Cardiac fibroblast (primary cell): ENCODE measurements at regions not wholly inside any gene's neighbourhood (a gene's known extent, or its start where the extent isn't known, plus 50 kb on each side); places are given as distances from the start of the nearest gene placed in this dataset.

Experiments used
- DNase-seq, 2 donors: peaks; one replicate each; pipeline versions ENCODE4 v3.0.0 to v3.0.0-alpha.2; 2010; ENCODE audit warnings: low read depth in 2 of 2
- H3K4me3 ChIP-seq, 2 donors: replicated peaks in 1 of 2; 1 replicate in 1 of 2; 2 replicates in 1 of 2; pipeline ENCODE4 v1.5.1; 2011; ENCODE audit warnings: low read depth in 2 of 2, low read length in 2 of 2, mild to moderate bottlenecking in 2 of 2, moderate library complexity in 1 of 2
- CTCF ChIP-seq: IDR thresholded peaks from one replicate; pipeline ENCODE4 v1.5.1; 2011; ENCODE audit warnings: low read depth, mild to moderate bottlenecking, low read length, inconsistent platforms

- no peak for TF ChIP-seq CTCF
Observed at GRCh38 chr5:165101709-165102108, 1596.3 kb downstream of the MAT2B start.

DNA sequence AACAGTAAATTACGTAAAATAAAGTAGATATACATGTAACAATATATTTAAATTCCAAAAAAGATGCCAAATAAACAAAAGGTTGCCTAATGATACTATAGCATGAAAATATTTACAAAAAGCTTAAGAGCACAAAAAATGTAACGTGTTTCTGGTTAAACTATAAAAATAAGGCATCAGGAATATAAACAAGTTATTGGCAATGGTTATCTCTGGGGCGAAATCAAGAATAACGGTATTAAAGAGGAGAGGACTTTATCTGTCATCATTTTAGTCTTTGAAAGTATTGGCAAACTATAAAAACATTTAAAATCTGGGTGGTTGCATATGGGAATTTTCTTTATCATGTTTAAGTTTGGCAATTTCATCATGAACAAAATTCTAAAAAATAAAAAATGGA, 1599.2 kb downstream of the MAT2B start:
- no peak for TF ChIP-seq CTCF
- H3K4me3 ChIP-seq = no peak overlapping the region
- DNase-seq = no peak

More at GRCh38 chr5:165101709-165102108, 1596.3 kb downstream of the MAT2B start:
- no peak for DNase-seq
- no peak overlapping the region for H3K4me3 ChIP-seq

DNA sequence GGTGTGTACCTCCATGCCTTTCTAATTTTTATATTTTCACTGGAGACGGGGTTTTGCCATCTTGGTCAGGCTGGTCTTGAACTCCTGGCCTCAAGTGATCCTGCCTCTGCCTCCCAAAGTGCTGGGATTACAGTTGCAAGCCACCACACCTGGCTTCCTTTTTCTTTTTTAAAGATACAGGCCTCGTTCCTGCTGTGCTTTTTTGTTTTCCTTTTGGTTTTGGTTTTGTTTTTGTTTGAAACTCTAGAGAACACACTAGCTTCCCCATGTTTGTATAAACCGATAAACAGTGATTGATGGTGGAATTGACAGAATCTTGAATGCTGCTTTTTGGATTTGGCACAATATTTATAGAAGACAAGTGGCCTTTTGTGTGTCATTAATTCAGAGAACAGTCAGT, 1603.4 kb downstream of the MAT2B start:
- DNase-seq = no peak
- no peak for TF ChIP-seq CTCF
- H3K4me3 ChIP-seq = no peak overlapping the region

DNA sequence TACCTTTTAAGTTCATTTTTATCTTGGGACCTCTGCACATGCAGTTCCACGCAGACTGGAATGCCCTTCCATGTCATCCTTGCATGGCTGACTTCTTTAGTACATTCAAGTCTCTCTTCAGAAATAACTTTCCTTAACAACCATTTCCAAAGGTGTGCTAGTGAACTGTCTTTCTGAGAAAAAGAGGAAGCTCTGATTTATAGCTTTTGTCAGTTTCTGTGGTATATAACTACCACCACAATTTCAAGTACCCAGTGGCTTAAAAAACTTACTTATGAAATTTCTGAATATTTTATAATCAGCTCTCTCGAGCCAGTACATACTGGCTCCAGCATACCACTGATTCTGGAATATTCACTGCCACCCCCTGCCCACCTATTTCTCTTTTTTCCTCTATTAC, 1613.8 kb downstream of the MAT2B start:
- no peak for DNase-seq
- TF ChIP-seq CTCF = no peak
- no peak overlapping the region for H3K4me3 ChIP-seq

GRCh38 chr5:165126598-165126997, 1621.2 kb downstream of the MAT2B start:
- H3K4me3 ChIP-seq = no peak overlapping the region
- no peak for DNase-seq
- no peak for TF ChIP-seq CTCF

DNA sequence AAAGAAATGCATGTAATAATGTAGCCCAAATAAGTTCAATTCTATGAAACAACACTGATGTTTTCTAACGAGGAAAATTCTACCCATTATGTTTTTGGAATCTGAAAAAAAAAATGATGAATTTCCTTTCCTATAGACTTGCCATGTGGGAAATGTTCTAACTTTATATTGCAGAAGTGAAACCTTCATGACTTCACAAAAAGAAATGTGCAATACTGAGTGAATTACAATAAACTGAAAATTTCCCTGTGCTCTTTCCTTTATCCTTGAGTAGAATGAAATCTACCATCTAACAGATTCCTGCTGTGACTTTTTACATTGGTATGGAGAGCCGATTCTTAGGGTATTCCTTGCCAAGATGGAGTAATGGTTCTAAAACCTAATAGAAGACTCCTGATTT, 1622.5 kb downstream of the MAT2B start:
- no peak overlapping the region for H3K4me3 ChIP-seq
- TF ChIP-seq CTCF = no peak
- no peak for DNase-seq

DNA sequence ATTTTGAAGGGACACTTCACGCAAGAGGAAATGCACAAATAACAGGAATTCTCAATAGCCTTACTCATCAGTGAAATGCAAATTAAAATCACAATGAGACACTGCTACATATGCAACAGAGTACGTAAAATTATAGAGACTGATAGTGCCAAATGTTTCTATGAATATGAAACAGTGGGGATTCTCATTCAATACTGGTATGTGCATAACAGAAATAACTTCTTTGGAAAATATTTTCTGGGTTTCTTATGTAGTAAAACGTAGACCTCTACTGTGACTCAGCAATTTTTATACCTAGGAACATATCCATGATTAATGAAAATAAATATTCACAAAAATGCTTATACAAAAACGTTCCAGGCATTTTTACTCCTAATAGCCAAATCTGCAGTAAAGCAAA, 1625.2 kb downstream of the MAT2B start:
- no peak for TF ChIP-seq CTCF
- no peak for DNase-seq
- no peak overlapping the region for H3K4me3 ChIP-seq
